Stimulated activated CD8-positive, alpha-beta memory T cell treated with anti-CD3 and anti-CD28 coated beads, Interleukin-15, amount 100 ng/mL, for 48 hours (primary cell): ENCODE measurements at regions not wholly inside any gene's neighbourhood (a gene's known extent, or its start where the extent isn't known, plus 50 kb on each side); places are given as distances from the start of the nearest gene placed in this dataset.

ENCODE experiments used
- DNase-seq, 2 donors: peaks; one replicate each; pipeline ENCODE4 v3.0.0-alpha.2; 2020; ENCODE audit warnings: low read depth in 2 of 2

DNA sequence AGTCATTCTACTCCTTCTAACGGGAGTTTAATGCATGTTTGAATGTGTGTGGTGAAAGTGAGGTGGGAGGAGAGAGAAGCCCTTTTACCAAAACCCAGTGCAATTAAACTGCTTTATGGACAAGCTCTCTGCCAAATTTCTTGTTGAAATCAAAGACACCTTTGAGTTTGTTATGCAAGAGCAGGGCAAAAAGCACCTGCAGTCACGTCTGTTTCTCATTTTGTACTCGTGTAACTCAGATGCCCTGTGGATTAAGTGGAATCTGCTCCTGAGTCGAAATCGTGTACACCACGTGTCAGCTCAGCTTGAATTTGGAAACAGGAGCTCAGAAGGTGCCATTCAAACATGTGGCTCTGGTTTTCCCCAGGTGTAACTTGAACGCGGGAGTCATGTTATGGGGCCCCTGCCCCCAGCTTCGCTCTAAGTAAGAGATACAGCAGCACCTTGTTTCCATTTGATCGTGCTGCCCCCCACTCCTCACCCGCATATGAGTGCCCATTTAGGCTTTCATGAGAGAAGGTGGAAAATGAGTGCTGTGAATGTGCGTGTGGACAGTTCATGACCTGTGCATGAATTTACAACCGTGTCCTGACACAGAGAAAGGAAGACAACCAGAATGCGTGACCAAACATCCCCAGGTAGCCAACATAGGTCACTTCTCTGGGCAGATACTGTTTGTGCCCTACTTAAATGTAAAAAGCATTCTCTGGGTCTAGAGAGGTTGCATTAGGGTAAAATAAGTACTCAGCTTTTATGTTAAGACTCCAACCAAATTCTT, 347.0 kb upstream of the SLC30A5 start:
- DNase-seq: no peak

DNA sequence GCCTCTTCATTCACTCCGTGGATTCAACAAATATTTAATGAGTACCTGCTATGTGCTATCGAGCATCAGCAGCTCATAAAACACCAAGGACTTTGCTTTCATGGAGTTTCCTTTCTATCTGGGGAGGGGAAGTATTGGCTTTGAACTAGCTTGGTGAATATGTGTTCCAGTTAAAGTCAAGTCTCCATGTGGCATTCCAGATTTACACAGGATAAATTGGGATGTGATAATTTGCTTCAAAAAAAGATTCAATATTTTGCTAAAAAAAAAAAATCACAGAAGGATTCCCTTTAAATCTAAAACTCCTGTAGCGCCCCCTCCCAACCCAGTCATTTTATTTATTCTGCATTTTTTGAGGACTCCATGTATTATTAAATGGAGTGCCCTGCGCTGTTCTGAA, 346.3 kb upstream of the SLC30A5 start:
- no peak for DNase-seq

DNA sequence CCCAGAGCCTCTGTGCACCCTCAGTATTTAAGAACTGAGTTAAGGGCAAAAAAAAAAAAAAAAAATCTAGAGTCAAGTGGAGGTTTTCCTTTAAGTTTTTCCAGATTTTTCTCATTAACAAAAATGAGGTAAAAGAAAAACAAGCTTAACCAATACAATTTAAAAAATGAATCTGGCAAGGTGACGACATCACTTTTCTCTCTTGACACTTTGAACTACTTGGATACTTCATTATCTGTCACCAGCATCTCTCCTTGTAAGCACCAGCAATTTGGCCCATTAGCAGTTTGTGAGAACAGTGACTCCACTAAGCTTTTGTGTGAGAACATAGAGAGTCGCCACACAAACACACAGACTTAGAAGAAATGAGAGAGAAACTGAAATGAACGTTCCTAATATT, 345.7 kb upstream of the SLC30A5 start:
- no peak for DNase-seq

DNA sequence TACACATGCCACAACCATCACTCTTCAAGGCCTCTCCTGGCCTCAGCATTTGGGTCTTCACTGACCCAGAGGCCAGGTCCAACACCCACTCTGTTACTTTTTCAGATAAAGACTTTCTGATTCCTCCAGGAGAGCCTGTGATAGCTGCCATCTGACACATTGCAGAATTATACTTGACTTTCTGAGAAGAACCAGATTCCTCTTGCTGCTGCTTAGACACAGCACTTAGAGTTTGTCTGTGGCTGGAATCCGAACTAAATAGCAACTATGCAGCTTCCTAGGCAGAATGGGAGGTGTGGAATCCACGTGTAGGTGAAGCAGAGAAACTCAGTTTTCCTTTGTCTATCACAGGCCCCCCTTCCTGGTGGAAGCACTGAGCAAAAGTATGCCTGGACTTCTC, 344.7 kb upstream of the SLC30A5 start:
- DNase-seq: no peak

DNA sequence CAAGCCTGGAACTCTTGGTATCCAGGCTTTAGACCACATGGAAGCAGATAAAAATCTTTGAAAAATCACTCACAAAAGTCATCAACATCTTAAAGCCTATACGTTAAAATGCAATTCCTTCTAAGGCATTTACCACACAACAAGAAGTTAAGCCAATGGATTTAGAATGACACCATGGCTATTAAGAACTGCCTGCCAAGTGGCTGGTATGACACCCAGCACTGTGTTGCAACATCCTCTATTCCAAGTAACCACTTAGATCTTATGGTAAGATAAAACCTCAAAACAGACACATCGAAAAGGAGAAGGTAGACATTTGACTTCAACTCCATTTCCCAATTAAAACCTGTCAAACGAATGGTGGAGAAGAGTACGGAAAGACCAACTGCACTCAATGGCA, 344.2 kb upstream of the SLC30A5 start:
- DNase-seq: no peak

DNA sequence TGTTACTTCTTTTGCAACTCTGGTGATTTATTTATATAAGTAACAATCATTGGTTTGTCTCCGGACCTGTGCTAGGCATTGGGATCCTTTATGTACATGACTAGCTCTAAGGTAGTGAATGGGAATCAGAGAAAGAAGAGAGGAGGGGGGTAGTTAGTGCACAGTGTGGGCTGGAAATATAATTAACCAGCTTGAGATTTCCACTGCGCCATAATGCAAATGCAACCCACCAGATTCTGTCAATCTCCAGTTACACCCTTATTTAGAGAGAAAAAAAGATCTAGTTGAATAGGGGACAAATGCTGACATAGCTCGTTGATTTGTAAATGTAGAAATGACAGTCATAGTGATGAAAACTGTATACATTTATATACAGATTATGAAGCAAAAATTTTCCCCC, 342.2 kb upstream of the SLC30A5 start:
- no peak for DNase-seq

DNA sequence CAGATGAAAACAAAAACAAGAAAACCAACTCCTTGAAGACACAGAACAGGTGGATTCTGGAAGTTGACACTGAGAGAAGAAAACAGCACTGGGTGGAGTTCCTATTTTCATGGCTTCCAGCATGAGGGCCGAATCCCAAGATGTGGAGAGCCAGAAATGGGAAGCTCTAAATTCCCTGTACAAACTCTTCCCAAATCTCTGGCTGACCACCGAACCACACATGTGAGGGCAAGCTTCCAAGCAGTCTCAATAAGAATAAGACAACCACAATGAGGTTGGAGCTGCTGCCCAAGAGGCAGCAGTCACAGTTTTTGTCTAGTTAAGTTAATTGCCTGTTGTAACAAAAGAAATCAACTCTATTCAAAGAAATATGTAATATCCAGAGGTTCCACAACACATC, 339.3 kb upstream of the SLC30A5 start:
- DNase-seq: no peak

DNA sequence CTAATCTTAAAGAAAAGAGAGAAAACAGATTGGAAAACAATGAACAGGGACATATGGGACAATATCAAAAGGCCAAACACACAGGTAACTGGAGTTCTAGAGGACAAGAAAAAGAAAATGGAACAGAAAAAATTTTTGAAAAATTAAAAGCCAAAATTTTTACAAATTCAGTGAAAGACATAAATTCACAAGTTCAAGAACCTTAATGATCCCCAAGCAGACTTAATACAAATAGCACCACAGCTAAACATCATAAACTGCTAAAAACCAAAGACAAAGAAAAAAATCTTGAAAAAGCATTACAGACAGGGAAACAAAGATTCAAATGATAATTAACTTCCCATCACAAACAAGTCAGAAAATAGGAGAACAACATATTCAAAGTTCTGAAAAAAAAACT, 338.5 kb upstream of the SLC30A5 start:
- no peak for DNase-seq

DNA sequence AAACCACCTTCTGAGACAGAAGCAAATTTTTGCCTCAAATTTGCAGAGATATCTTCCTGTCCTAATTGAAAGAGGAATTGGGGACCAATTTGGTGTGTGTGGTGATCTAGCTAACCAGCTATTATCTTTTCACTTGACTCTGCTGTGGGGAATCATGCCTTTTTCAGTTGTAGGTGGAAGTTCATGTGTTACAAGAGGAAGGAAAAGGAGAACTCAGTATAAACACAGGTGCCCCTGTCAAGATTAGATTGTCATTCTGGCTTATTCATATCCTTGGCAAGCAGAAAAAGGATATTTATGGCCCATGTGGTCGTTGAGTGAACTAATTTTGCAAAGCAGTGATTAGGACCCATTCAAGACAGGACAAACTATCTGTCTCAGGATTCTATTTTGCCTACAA, 336.8 kb upstream of the SLC30A5 start:
- no peak for DNase-seq

DNA sequence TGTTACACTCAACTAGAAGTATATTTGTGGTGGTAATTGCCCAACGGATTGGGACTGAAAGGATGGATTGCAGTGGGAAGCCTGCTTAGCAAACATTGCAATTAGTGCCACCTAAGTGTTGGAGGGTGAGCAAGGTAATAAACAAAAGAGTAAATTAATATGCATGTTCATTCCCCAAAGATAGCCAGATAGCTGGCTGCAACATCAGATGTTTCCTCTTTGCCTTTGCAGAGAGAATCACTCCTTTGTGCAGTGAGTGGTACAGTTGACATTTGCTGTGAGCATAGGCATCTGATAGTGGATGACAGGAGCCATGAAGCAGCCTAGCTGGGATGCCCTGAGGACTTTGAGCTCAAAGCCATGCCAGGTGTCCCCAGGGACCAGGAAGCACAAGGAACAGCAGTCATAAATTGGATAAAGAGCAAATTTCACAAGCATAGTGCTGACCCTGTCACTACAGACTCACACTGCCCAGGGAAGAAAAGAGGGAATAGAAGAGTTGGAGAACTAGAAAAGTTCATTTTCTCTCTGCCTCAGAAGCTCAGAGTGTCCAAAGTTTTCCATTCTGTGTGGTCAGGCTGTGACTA, 336.1 kb upstream of the SLC30A5 start:
- no peak for DNase-seq

DNA sequence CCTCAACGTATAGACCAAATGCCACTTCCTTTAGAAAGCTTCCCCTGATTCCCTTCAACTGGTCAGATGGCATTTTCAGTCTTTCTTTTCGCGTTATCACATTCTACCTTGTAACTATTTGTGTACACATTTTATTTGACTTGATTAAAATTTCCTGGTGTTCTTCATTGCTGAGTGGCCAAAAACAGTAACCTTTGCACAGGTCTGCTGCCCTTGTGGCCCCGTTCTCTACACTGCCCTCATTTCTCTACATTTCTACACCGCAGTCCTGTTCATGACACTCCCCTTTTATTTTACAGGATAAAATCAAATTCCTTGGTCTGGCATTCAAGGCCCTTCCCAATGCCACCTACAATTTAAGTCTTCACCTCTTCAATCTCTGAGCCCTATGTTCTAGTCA, 334.2 kb upstream of the SLC30A5 start:
- no peak for DNase-seq

DNA sequence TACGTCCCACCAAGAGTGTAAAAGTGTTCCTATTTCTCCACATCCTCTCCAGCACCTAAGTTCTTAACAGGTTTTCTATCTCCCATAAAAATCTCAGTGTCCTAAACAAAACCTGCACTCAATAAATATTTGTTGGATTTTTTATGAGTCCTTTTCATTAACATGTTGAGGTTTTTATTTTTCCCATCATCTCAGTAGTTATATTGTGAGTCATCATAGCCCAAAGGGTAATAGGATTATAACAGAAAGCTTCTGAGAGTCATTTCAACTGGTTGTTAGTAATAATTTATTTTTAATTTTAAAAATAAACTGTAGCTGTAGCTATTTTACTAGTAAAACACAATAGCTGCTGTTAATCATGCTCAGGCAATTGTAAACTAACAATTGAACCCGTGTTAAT, 331.6 kb upstream of the SLC30A5 start:
- DNase-seq: no peak

DNA sequence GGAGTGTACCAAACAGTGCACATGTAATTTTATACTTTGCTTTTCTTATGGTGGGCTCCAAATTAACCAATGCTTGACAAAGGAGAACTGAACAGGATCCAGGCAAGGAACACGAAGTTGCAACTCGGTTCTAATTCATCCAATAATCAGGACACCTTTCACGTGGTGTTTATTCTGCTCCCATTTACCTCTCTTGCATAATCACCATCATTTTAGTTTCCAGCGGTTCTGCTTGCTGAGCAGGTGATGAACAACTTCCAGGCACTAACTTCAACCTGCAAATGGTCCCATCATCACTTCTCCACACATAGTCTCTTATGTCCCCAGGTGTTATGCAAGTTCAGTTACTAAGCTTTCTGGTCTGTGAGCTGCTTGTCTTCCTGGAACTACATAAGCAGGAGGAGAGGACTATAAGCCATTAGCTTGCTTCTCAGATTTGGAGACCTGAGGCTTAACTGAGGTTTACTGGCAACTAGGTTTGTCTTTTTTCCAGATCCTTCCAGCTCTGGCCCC, 326.8 kb upstream of the SLC30A5 start:
- no peak for DNase-seq

DNA sequence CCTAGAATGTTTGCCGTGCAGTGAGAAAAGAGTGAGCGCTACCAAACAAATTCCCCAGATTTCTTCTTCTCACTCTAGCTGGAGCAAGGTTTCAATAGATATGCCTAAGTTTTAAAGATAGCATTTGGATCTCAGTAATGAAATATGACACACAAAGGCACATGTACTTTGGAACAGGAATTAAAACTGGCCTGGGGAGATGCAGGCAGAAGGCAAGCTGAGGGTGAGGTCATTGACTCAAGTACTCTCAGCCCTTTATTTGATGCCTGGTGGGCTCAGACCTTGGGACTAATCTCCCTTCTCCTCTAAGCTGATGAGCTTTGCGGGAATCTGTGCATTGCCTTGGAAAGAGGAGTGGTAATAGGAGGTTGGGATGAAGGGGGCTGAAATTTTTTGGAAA, 323.3 kb upstream of the SLC30A5 start:
- no peak for DNase-seq

DNA sequence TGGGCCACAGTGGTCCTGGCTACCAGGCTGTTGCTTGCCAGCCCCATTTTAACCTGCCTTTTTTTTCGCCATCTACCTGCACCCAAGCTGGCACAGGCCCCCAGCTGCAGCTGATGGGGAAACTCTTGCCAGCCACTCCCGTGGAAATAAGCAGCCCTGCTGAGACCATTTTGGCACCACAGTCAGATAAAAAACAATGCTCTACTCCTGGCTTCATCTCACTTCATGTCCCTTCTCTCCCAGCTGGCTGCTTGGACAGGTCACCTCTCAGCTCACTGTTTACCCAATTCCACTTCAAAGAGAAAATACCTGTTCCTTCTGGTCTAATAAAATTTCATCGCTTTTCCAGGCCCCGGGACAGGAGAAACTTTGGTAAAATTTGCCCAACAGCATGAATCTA, 322.6 kb upstream of the SLC30A5 start:
- DNase-seq: no peak

DNA sequence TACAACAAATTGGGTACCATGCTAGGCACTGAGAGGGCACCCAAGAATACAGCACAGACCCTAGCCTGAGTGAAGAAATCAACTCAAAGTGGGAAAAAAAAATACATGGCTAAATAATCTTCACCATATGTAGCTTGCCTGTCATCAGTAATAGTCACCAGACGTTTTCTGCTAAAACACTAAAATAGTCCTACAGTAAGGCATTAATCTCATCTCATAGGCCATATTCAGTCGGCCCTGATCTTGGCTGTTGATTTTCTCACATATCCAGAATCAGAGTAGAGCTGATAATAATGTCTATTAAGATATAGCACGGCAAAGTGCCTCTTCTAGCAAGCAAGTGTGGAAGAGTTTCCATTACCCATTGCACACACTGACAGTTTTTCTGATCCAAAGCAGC, 322.1 kb upstream of the SLC30A5 start:
- DNase-seq: no peak

DNA sequence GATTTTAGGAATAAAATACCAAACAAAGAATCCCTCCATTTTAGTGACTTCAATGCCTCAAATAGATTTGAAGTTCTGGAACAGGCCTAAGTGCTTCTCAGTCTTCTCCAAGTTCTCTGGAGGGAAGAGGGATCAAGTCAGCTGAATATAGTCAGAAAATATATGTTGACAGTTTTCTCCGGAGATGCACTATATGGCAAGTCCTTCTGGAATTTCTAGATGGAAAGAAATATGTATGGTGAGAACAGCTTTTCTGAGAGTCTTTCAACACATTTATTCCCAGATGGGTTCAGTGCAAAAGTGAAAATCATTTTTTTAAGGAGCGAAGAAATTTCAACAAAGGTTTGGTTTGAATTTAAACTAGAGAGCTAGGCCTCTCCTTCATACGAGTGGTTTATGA, 317.4 kb upstream of the SLC30A5 start:
- no peak for DNase-seq

DNA sequence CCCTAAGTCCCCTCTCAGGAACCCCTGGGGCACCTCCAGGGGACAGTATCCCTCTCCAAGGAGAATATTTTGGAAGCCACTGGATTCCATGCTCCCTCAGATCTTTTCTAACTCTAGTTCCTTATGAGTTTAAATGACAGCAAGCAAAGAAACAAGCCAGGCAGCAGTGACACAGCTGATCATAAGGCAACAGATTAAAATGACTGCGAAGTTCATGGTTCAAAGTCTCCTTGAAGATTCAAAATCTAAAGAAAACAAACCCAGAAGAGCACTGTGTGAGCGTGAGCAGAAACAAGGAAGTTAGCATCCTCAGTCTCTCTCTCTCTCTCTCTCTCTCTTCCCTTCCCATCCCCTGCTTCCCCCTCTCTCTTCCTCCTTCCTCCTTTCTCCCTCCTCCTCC, 316.7 kb upstream of the SLC30A5 start:
- DNase-seq: no peak

DNA sequence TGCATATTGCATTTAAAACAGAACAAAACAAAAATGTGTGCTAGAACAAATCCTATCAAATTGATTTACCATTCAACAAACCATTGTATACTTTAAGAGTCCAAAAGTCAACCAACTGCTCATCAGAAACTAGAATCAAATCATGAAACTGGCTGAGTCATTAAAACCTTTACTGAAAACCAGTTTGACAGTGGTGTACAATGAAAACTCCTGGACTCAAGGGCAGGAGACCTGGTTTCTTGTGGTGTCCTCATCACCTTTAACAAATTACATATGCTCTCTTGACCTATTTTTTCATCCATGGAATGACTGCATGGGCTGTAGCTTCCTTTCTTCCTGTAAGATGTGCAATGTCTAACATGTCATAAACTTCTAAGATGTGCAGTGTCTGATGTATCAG, 315.3 kb upstream of the SLC30A5 start:
- DNase-seq: no peak

DNA sequence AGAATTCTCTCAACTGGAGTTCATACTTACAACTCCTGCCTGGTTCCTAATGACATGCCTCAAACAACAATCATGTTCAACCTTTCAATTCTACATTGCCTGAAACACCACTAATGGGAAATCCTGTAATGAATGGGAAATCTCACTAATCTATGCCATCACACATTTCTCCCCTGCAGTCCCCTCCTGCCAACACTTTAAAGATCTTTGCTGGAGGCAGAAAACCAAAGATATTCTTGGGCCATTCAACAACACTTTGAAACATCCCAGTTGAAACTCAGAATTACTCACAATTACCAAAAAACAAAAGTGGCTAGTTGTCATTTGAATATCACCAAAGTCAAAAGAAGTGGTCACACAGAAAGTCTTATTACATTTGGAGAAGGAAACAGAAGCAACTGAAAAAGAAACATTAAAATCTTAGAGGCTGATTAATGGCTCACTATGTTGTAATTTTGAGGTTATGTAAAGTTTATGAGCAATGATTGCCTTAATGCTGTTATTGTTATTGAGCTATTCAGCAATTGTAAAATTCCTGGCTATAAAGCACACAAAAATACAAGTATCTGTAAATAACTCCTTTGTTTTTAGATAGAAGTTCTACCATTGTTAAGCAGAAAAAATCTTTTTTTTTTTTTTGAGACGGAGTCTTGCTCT, 313.4 kb upstream of the SLC30A5 start:
- no peak for DNase-seq

DNA sequence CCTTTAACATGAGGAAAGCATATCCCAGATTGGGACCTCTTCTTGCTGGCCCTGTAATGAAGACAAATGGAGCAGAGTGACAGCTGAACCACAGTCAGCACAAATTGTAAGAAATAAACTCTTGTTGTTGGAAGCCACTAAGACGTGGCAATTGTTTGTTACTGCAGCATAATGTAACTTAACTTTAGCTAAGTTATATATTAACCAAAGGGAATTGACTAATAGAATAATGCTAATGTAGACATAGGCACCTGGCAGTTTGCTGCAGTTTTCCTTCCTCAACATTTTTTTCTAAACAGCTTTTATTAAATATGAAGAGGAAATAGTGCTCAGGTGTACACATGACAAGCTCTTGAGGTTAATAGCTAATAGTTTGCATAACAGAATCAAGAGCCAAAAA, 300.7 kb upstream of the SLC30A5 start:
- no peak for DNase-seq

DNA sequence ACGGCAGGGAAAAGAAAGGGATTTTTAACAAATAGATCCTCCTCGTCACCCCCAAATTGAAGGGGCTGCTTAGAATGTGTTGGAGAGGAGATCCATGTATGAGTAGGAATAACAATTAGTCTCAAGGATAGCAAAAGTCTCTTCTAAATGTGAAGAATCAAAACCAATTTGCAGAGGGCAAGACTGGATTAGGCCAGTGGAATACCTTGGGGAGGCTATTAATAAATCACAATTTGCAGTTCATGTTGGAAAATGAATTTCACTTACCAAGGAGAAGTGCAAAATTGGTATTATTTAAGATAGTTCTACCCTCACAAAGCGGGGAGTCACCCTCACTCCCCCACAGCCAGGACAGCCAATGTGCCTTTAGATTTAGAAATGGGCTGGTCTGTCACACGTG, 299.8 kb upstream of the SLC30A5 start:
- no peak for DNase-seq

DNA sequence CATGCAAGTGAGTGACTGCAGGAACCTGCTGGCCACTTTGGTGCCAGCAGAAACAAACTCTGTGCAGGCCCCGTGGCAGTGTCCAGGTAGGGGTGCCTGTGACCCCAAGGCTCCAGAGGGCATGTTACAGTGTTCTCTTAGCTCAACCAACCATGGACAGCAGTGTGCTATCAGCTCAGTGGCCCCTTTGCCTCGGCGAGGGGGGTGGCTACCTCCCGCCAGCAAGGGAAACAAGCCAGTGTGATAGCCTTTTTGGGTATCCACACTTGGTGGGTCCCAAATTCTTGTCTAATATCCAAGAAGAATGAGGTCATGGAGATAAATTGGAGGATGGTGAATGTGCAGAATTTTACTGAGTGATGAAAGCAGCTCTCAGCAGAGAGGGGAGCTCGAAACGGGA, 298.6 kb upstream of the SLC30A5 start:
- DNase-seq: no peak
